OCI-LY1 (cell line): ENCODE measurements at regions not wholly inside any gene's neighbourhood (a gene's known extent, or its start where the extent isn't known, plus 50 kb on each side); places are given as distances from the start of the nearest gene placed in this dataset.

Source experiments
- H2AFZ ChIP-seq: fragments of 200-600 bp; sonication (generic), shearing (Covaris generic); 2 replicates; pipeline ENCODE4 v1.6.0; 2014; ENCODE audit warnings: antibody characterized with exemption, mild to moderate bottlenecking, low read length
- H3F3A ChIP-seq: fragments of 200-600 bp; sonication (generic), shearing (Covaris generic); 2 replicates; pipeline ENCODE4 v1.6.0; 2014; ENCODE audit warnings: mild to moderate bottlenecking, antibody characterized with exemption, low read length, moderate library complexity; ENCODE audit not compliant: insufficient read depth
- H3K27ac ChIP-seq: fragments of 200-600 bp; sonication (generic); 2 replicates; pipeline ENCODE4 v1.5.1; 2014; ENCODE audit warnings: low read length, mixed run types, mild to moderate bottlenecking, low read depth; ENCODE audit not compliant: poor library complexity, severe bottlenecking
- H3K27me3 ChIP-seq: fragments of 200-600 bp; sonication (generic); 2 replicates; pipeline ENCODE4 v1.6.0; 2014; ENCODE audit warnings: antibody characterized with exemption, mild to moderate bottlenecking, low read length, moderate library complexity; ENCODE audit not compliant: insufficient read depth
- H3K36me3 ChIP-seq: fragments of 200-600 bp; sonication (generic); 2 replicates; pipeline ENCODE4 v1.6.1; 2014; ENCODE audit warnings: mild to moderate bottlenecking, antibody characterized with exemption, low read length, moderate library complexity, mixed read lengths; ENCODE audit not compliant: insufficient read depth
- H3K4me1 ChIP-seq: fragments of 200-600 bp; sonication (generic); 2 replicates; pipeline ENCODE4 v1.5.1; 2014; ENCODE audit warnings: mild to moderate bottlenecking, low read length, moderate library complexity; ENCODE audit not compliant: insufficient read depth, severe bottlenecking
- H3K4me2 ChIP-seq: fragments of 200-600 bp; sonication (generic), shearing (Covaris generic); 2 replicates; pipeline ENCODE4 v1.6.1; 2014; ENCODE audit warnings: low read length
- H3K4me3 ChIP-seq: fragments of 200-600 bp; sonication (generic); 2 replicates; pipeline ENCODE4 v1.5.1; 2014; ENCODE audit warnings: low read length, low read depth, mild to moderate bottlenecking, mixed read lengths; ENCODE audit not compliant: poor library complexity, severe bottlenecking
- H3K79me2 ChIP-seq: fragments of 200-600 bp; shearing (Covaris generic); 2 replicates; pipeline ENCODE4 v1.6.1; 2016; ENCODE audit warnings: mixed run types, low read length, mixed read lengths; ENCODE audit not compliant: insufficient read depth
- H3K9ac ChIP-seq: fragments of 200-600 bp; sonication (generic), shearing (Covaris generic); 2 replicates; pipeline ENCODE4 v1.6.1; 2014; ENCODE audit warnings: mild to moderate bottlenecking, low read length, mixed read lengths
- H3K9me2 ChIP-seq: fragments of 200-600 bp; sonication (generic), shearing (Covaris generic); 2 replicates; pipeline ENCODE4 v1.6.1; 2014; ENCODE audit warnings: low read depth, mild to moderate bottlenecking, low read length, mixed read lengths
- H3K9me3 ChIP-seq: fragments of 200-600 bp; shearing (Covaris generic); 2 replicates; pipeline ENCODE4 v1.6.1; 2014; ENCODE audit warnings: low read length, mixed read lengths
- H4K20me1 ChIP-seq: fragments of 200-600 bp; sonication (generic), shearing (Covaris generic); 2 replicates; pipeline ENCODE4 v1.6.0; 2016; ENCODE audit warnings: mild to moderate bottlenecking, low read length; ENCODE audit not compliant: insufficient read depth
- CTCF ChIP-seq: fragments of 200-600 bp; sonication (generic), shearing (Covaris generic); IDR thresholded peaks from 2 replicates; pipeline ENCODE4 v1.5.1; 2017; ENCODE audit warnings: mild to moderate bottlenecking, antibody characterized with exemption, low read length, moderate library complexity, mixed read lengths
- EZH2 ChIP-seq: fragments of 200-600 bp; sonication (generic), shearing (Covaris generic); IDR thresholded peaks from 2 replicates; pipeline ENCODE4 v1.8.0; 2017; ENCODE audit warnings: borderline replicate concordance, mixed run types, mild to moderate bottlenecking, antibody characterized with exemption, low read length, moderate library complexity, mixed read lengths

GRCh38 chr4:23455456-23456158, 434.2 kb downstream of the PPARGC1A start:
- no peak overlapping the region for H3K4me2 ChIP-seq
- H4K20me1 ChIP-seq: no peaks in the 10 kb centered on the region
- H3K9me2 ChIP-seq: no peaks in the 10 kb centered on the region
- no peaks in the 10 kb centered on the region for H3K79me2 ChIP-seq
- H3K4me3 ChIP-seq: no peak overlapping the region
- no peaks in the 10 kb centered on the region for H3K4me1 ChIP-seq
- H2AFZ ChIP-seq: no peak overlapping the region
- H3K27ac ChIP-seq: no peak overlapping the region
- no peaks in the 10 kb centered on the region for H3K36me3 ChIP-seq
- H3K27me3 ChIP-seq: no peaks in the 10 kb centered on the region
- H3K9ac ChIP-seq: no peak overlapping the region
- TF ChIP-seq EZH2: no peak
- TF ChIP-seq CTCF: no peak
- no peaks in the 10 kb centered on the region for H3F3A ChIP-seq
- no peaks in the 10 kb centered on the region for H3K9me3 ChIP-seq

DNA sequence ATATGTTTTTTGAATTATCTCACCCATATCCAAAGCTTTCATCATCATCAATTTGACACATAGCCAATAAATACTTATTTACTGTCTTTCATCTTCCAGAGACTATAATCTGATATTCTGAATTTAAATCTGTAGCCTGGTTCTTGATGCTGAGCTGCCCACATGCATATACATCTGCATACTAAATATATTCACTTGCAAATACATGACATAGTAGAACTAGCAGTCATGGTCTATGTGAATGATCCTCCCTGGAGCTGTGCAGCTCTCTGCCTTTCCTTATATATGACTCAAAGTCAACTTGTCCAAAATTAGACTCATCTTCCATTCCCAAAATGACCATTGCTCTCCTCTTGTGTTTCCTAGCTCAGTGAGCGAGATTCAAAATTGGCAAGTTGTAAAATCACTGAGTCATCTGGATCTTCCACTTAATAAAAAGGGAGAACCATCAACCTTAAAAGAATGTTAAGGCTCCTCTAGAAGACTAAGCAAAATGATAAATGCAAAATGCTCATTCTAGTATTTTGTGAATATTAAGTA, 448.2 kb downstream of the PPARGC1A start:
- Histone ChIP-seq H3K4me2 (no peak overlapping the region), H3K4me1 (no peaks in the 10 kb centered on the region), H3K27me3 (no peaks in the 10 kb centered on the region), H3K9me3 (no peaks in the 10 kb centered on the region), H3F3A (no peaks in the 10 kb centered on the region), H3K4me3 (no peak overlapping the region), H3K27ac (no peak overlapping the region), H2AFZ (no peak overlapping the region), H4K20me1 (no peaks in the 10 kb centered on the region), H3K36me3 (no peaks in the 10 kb centered on the region), H3K9me2 (no peaks in the 10 kb centered on the region), H3K79me2 (no peaks in the 10 kb centered on the region), H3K9ac (no peak overlapping the region)
- TF ChIP-seq CTCF: no peak
- TF ChIP-seq EZH2: no peak

- H3F3A ChIP-seq: no peaks in the 10 kb centered on the region
- H3K4me1 ChIP-seq: no peaks in the 10 kb centered on the region
- no peaks in the 10 kb centered on the region for H4K20me1 ChIP-seq
- no peaks in the 10 kb centered on the region for H3K9me2 ChIP-seq
- no peak overlapping the region for H3K27ac ChIP-seq
- no peaks in the 10 kb centered on the region for H3K36me3 ChIP-seq
- H2AFZ ChIP-seq: no peak overlapping the region
- H3K4me2 ChIP-seq: no peak overlapping the region
- no peaks in the 10 kb centered on the region for H3K27me3 ChIP-seq
- no peaks in the 10 kb centered on the region for H3K9me3 ChIP-seq
- no peak overlapping the region for H3K4me3 ChIP-seq
- H3K79me2 ChIP-seq: no peaks in the 10 kb centered on the region
- no peak overlapping the region for H3K9ac ChIP-seq
- no peak for TF ChIP-seq EZH2
- TF ChIP-seq CTCF: no peak
Measured at GRCh38 chr4:23438764-23439163, 451.1 kb downstream of the PPARGC1A start.
